SK-N-MC (cell line): ENCODE measurements at regions not wholly inside any gene's neighbourhood (a gene's known extent, or its start where the extent isn't known, plus 50 kb on each side); places are given as distances from the start of the nearest gene placed in this dataset.

Experiments used
- EZH2 ChIP-seq: fragments of 200-600 bp; sonication (generic); IDR thresholded peaks from one replicate; pipeline ENCODE4 v1.6.1; 2017; ENCODE audit warnings: antibody characterized with exemption
- POLR2AphosphoS5 ChIP-seq: IDR thresholded peaks from 2 replicates; pipeline ENCODE4 v1.6.1; 2012; ENCODE audit warnings: mild to moderate bottlenecking, low read depth, low read length, borderline replicate concordance

DNA sequence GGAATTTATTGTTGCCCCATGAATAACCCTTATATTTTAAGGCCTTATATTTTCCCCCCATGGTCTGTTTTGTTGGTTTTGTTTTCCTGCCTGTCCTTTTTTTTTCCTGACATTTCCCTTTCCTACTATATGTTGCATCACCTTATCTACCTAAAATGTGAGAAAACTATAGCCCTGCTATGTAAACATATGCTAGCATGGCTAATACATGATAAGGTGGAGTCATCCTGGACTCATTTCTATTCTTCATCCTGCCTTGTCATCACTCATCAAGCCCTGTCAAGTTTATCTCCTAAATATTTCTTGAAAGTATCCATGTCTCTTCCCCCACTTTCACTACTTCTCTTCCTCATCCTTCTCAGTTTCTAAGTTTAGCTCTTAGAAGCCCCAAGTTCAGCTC lies 2168.8 kb upstream of the RAG2 start:
- TF ChIP-seq POLR2AphosphoS5: no peak
- TF ChIP-seq EZH2: no peak
